ENCODE measurements at regions not wholly inside any gene's neighbourhood (a gene's known extent, or its start where the extent isn't known, plus 50 kb on each side); places are given as distances from the start of the nearest gene placed in this dataset.

- DNase-seq (ENCODE audit: extremely low spot score), result no peak
- POLR2A ChIA-PET, result no interaction called here
- CTCF ChIA-PET, result interaction anchor here (1.5 kb wide), 1 partner anchor 21 kb away, joined by 3 read pairs; no protein-coding TSS in a partner anchor
- TF ChIP-seq CTCF (IDR thresholded peaks at IDR 0.05; ENCODE audit: control extremely low read depth, extremely low read depth, low read depth, missing control alignments), result no peak
These were observed 1027.2 kb upstream of the ACVR2A start for GRCh38 chr2:146817613-146818012.

GRCh38 chr2:146814971-146815370, 1029.9 kb upstream of the ACVR2A start:
- POLR2A ChIA-PET, result no interaction called here
- no peak for TF ChIP-seq CTCF (IDR thresholded peaks at IDR 0.05; ENCODE audit: control extremely low read depth, extremely low read depth, low read depth, missing control alignments)
- no peak for DNase-seq (ENCODE audit: extremely low spot score)
- CTCF ChIA-PET, result no interaction called here

- CTCF ChIA-PET, result no interaction called here
- no peak for TF ChIP-seq CTCF (IDR thresholded peaks at IDR 0.05; ENCODE audit: control extremely low read depth, extremely low read depth, low read depth, missing control alignments)
- DNase-seq (ENCODE audit: extremely low spot score), result no peak
- POLR2A ChIA-PET, result no interaction called here
These were observed 1037.2 kb upstream of the ACVR2A start for GRCh38 chr2:146807568-146808168.

GRCh38 chr2:146806364-146807005, 1038.3 kb upstream of the ACVR2A start:
- no peak for TF ChIP-seq CTCF (IDR thresholded peaks at IDR 0.05; ENCODE audit: control extremely low read depth, extremely low read depth, low read depth, missing control alignments)
- ChIA-PET CTCF (no interaction called here), POLR2A (no interaction called here)
- no peak for DNase-seq (ENCODE audit: extremely low spot score)

- POLR2A ChIA-PET, result no interaction called here
- DNase-seq (ENCODE audit: extremely low spot score), result no peak
- CTCF ChIA-PET, result no interaction called here
- no peak for TF ChIP-seq CTCF (IDR thresholded peaks at IDR 0.05; ENCODE audit: control extremely low read depth, extremely low read depth, low read depth, missing control alignments)
These were observed 1040.5 kb upstream of the ACVR2A start for GRCh38 chr2:146804288-146804687.

- ChIA-PET POLR2A (no interaction called here), CTCF (no interaction called here)
- DNase-seq (ENCODE audit: extremely low spot score), result no peak
- no peak for TF ChIP-seq CTCF (IDR thresholded peaks at IDR 0.05; ENCODE audit: control extremely low read depth, extremely low read depth, low read depth, missing control alignments)
These were observed 1042.9 kb upstream of the ACVR2A start for GRCh38 chr2:146801886-146802285.
